GM23338 (cell line): ENCODE measurements at regions not wholly inside any gene's neighbourhood (a gene's known extent, or its start where the extent isn't known, plus 50 kb on each side); places are given as distances from the start of the nearest gene placed in this dataset.

ENCODE experiments used
- ATAC-seq: fragments of 200-7000 bp; cut with Tn5 transposase; 3 replicates; pipeline ENCODE4 v1.9.1; 2020
- DNase-seq: peaks from one replicate; pipeline ENCODE4 v3.0.0-alpha.2; 2015; ENCODE audit warnings: low spot score
- H2AFZ ChIP-seq: fragments of 200-600 bp; sonication (generic); 2 replicates; pipeline ENCODE4 v1.8.0; 2016; ENCODE audit warnings: antibody characterized with exemption, mild to moderate bottlenecking, moderate library complexity
- H3F3A ChIP-seq: fragments of 200-600 bp; sonication (generic); replicated peaks from 2 replicates; pipeline ENCODE4 v1.8.0; 2017; ENCODE audit warnings: antibody characterized with exemption, mixed run types, low read depth
- H3K27ac ChIP-seq: fragments of 200-600 bp; sonication (generic); 2 replicates; pipeline ENCODE4 v1.6.1; 2016; ENCODE audit warnings: low read depth
- H3K27me3 ChIP-seq: fragments of 200-600 bp; sonication (generic); 2 replicates; pipeline ENCODE4 v1.8.0; 2016; ENCODE audit warnings: mild to moderate bottlenecking, mixed run types, moderate library complexity; ENCODE audit not compliant: insufficient read depth
- H3K36me3 ChIP-seq: fragments of 200-600 bp; sonication (generic); 2 replicates; pipeline ENCODE4 v1.8.0; 2016; ENCODE audit warnings: mild to moderate bottlenecking; ENCODE audit not compliant: insufficient read depth
- H3K4me1 ChIP-seq: fragments of 200-600 bp; sonication (generic); 2 replicates; pipeline ENCODE4 v1.8.0; 2016; ENCODE audit warnings: mild to moderate bottlenecking, moderate library complexity; ENCODE audit not compliant: insufficient read depth
- H3K4me2 ChIP-seq: fragments of 200-600 bp; sonication (generic); 2 replicates; pipeline ENCODE4 v1.7.1; 2017; ENCODE audit warnings: mixed run types
- H3K4me3 ChIP-seq: fragments of 200-600 bp; sonication (generic); 2 replicates; pipeline ENCODE4 v1.6.1; 2016; ENCODE audit warnings: mixed run types
- H3K79me2 ChIP-seq: fragments of 200-600 bp; sonication (generic); replicated peaks from 2 replicates; pipeline ENCODE4 v1.8.0; 2017; ENCODE audit warnings: mild to moderate bottlenecking; ENCODE audit not compliant: insufficient read depth
- H3K9me2 ChIP-seq: fragments of 200-600 bp; sonication (generic); 2 replicates; pipeline ENCODE4 v1.8.0; 2017; ENCODE audit not compliant: insufficient read depth
- H4K20me1 ChIP-seq: fragments of 200-600 bp; sonication (generic); replicated peaks from 2 replicates; pipeline ENCODE4 v1.8.0; 2017; ENCODE audit warnings: mild to moderate bottlenecking; ENCODE audit not compliant: insufficient read depth
- H3K27ac Mint-ChIP-seq: 2 replicates; pipeline ENCODE4 v1.8.0; 2020; ENCODE audit warnings: inconsistent platforms, mild to moderate bottlenecking, moderate library complexity, mixed read lengths
- H3K27me3 Mint-ChIP-seq: 3 replicates; pipeline ENCODE4 v1.8.0; 2022; ENCODE audit warnings: low read depth, mild to moderate bottlenecking, moderate library complexity, mixed read lengths, inconsistent platforms; ENCODE audit not compliant: insufficient read depth, poor library complexity
- H3K36me3 Mint-ChIP-seq: 3 replicates; pipeline ENCODE4 v1.8.0; 2021; ENCODE audit warnings: low read depth, mild to moderate bottlenecking, inconsistent platforms, moderate library complexity, mixed read lengths
- H3K4me1 Mint-ChIP-seq: 3 replicates; pipeline ENCODE4 v1.8.0; 2020; ENCODE audit warnings: mild to moderate bottlenecking, inconsistent platforms, mixed read lengths
- H3K4me3 Mint-ChIP-seq: 3 replicates; pipeline ENCODE4 v1.8.0; 2021; ENCODE audit warnings: moderate library complexity, mild to moderate bottlenecking, inconsistent platforms, mixed read lengths
- H3K9me3 Mint-ChIP-seq: 3 replicates; pipeline ENCODE4 v1.8.0; 2020; ENCODE audit warnings: moderate library complexity, mild to moderate bottlenecking, inconsistent platforms, mixed read lengths
- CREB1 ChIP-seq: fragments of 250-450 bp; sonication (Bioruptor Pico); IDR thresholded peaks from 2 replicates; pipeline ENCODE4 v1.5.0; 2020; ENCODE audit warnings: low read depth, mild to moderate bottlenecking, moderate library complexity
- CTCF ChIP-seq, 2 experiments: fragments of 200-600 bp in 1 of 2; sonication (generic) in 1 of 2; conservative IDR thresholded peaks; 2 replicates each; pipeline versions ENCODE4 v1.5.1 to v1.6.1; 2016 to 2017; ENCODE audit warnings: antibody characterized with exemption in 2 of 2, low read depth in 2 of 2, mild to moderate bottlenecking in 2 of 2, moderate library complexity in 1 of 2
- ETS1 ChIP-seq: IDR thresholded peaks from 2 replicates; pipeline ENCODE4 v1.6.1; 2016; ENCODE audit warnings: antibody characterized with exemption
- EZH2 ChIP-seq: fragments of 200-600 bp; sonication (generic); IDR thresholded peaks from one replicate; pipeline ENCODE4 v1.8.0; 2017; ENCODE audit warnings: antibody characterized with exemption, mild to moderate bottlenecking, low read depth; ENCODE audit not compliant: unreplicated experiment
- EZH2phosphoT487 ChIP-seq: fragments of 200-600 bp; sonication (generic); IDR thresholded peaks from one replicate; pipeline ENCODE4 v1.8.1; 2018; ENCODE audit warnings: antibody characterized with exemption; ENCODE audit not compliant: unreplicated experiment
- JUNB ChIP-seq: IDR thresholded peaks from one replicate; pipeline ENCODE4 v1.6.1; 2016; ENCODE audit warnings: antibody characterized with exemption; ENCODE audit not compliant: unreplicated experiment
- NANOG ChIP-seq: IDR thresholded peaks from 2 replicates; pipeline ENCODE4 v1.6.1; 2016; ENCODE audit warnings: antibody characterized with exemption, borderline replicate concordance
- POLR2AphosphoS5 ChIP-seq: IDR thresholded peaks from 2 replicates; pipeline ENCODE4 v1.6.1; 2016; ENCODE audit warnings: antibody characterized with exemption, low read depth
- STAT1 ChIP-seq: IDR thresholded peaks from one replicate; pipeline ENCODE4 v1.6.1; 2016; ENCODE audit warnings: antibody characterized with exemption; ENCODE audit not compliant: unreplicated experiment
- ZNF114 ChIP-seq: fragments of 250-450 bp; sonication (Bioruptor Pico); IDR thresholded peaks from 2 replicates; pipeline ENCODE4 v1.5.0; 2020; ENCODE audit warnings: mild to moderate bottlenecking, moderate library complexity
- ZNF331 ChIP-seq: fragments of 250-450 bp; sonication (Bioruptor Pico); IDR thresholded peaks from 2 replicates; pipeline ENCODE4 v1.5.0; 2020; ENCODE audit warnings: low read depth, mild to moderate bottlenecking, moderate library complexity
- ZNF462 ChIP-seq: fragments of 250-450 bp; sonication (Bioruptor Pico); IDR thresholded peaks from 2 replicates; pipeline ENCODE4 v1.5.0; 2020; ENCODE audit warnings: mild to moderate bottlenecking, moderate library complexity
- TF ChIP-seq, protein P1 (sequence below): IDR thresholded peaks from one replicate; pipeline ENCODE4 v1.6.1; 2018; ENCODE audit warnings: antibody characterized with exemption; ENCODE audit not compliant: unreplicated experiment

- Mint-ChIP-seq H3K4me1 (no peaks in the 10 kb centered on the region), H3K27me3 (no peaks in the 10 kb centered on the region), H3K9me3 (peaks cover 22% of the 10 kb centered on the region), H3K27ac (no peak overlapping the region), H3K36me3 (peaks cover 17% of the 10 kb centered on the region), H3K4me3 (no peak overlapping the region)
- DNase-seq (no peak), ATAC-seq (no peak)
- Histone ChIP-seq H3F3A (no peaks in the 10 kb centered on the region), H3K36me3 (no peaks in the 10 kb centered on the region), H2AFZ (no peak overlapping the region), H3K4me1 (no peaks in the 10 kb centered on the region), H3K79me2 (no peaks in the 10 kb centered on the region), H3K4me2 (no peak overlapping the region), H3K9me2 (peaks cover 5% of the 10 kb centered on the region; the same call in 1 of the 2 replicates), H4K20me1 (no peaks in the 10 kb centered on the region), H3K27ac (no peak overlapping the region), H3K27me3 (no peaks in the 10 kb centered on the region), H3K4me3 (no peak overlapping the region)
- TF ChIP-seq EZH2 = no peak
- TF ChIP-seq JUNB = no peak
- TF ChIP-seq, protein P1, sequence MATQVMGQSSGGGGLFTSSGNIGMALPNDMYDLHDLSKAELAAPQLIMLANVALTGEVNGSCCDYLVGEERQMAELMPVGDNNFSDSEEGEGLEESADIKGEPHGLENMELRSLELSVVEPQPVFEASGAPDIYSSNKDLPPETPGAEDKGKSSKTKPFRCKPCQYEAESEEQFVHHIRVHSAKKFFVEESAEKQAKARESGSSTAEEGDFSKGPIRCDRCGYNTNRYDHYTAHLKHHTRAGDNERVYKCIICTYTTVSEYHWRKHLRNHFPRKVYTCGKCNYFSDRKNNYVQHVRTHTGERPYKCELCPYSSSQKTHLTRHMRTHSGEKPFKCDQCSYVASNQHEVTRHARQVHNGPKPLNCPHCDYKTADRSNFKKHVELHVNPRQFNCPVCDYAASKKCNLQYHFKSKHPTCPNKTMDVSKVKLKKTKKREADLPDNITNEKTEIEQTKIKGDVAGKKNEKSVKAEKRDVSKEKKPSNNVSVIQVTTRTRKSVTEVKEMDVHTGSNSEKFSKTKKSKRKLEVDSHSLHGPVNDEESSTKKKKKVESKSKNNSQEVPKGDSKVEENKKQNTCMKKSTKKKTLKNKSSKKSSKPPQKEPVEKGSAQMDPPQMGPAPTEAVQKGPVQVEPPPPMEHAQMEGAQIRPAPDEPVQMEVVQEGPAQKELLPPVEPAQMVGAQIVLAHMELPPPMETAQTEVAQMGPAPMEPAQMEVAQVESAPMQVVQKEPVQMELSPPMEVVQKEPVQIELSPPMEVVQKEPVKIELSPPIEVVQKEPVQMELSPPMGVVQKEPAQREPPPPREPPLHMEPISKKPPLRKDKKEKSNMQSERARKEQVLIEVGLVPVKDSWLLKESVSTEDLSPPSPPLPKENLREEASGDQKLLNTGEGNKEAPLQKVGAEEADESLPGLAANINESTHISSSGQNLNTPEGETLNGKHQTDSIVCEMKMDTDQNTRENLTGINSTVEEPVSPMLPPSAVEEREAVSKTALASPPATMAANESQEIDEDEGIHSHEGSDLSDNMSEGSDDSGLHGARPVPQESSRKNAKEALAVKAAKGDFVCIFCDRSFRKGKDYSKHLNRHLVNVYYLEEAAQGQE = no peak
- TF ChIP-seq CTCF (conservative IDR thresholded peaks at IDR 0.05; ENCODE audit: low read depth in 2 of 2) = no peak
- no peak for TF ChIP-seq CREB1 (CRISPR knock-in tag)
- no peak for TF ChIP-seq EZH2phosphoT487
- TF ChIP-seq STAT1 = no peak
- TF ChIP-seq ETS1 = no peak
- no peak for TF ChIP-seq ZNF462 (CRISPR knock-in tag)
- no peak for TF ChIP-seq ZNF114 (CRISPR knock-in tag)
- no peak for TF ChIP-seq NANOG
- TF ChIP-seq ZNF331 (CRISPR knock-in tag) = no peak
- TF ChIP-seq POLR2AphosphoS5 = no peak
Measured at GRCh38 chr7:80047032-80047431, 87.6 kb upstream of the GNAI1 start.
